OCI-LY3 (cell line): ENCODE measurements at regions not wholly inside any gene's neighbourhood (a gene's known extent, or its start where the extent isn't known, plus 50 kb on each side); places are given as distances from the start of the nearest gene placed in this dataset.

Source experiments
- H2AFZ ChIP-seq: fragments of 200-600, 300-600 bp; shearing (Covaris generic); 2 replicates; pipeline ENCODE4 v1.6.0; 2014; ENCODE audit warnings: antibody characterized with exemption, low read depth, low read length
- H3K27ac ChIP-seq: fragments of 200-600, 300-600 bp; sonication (generic); 2 replicates; pipeline ENCODE4 v1.5.1; 2014; ENCODE audit warnings: mild to moderate bottlenecking, low read length, moderate library complexity, mixed read lengths
- H3K27me3 ChIP-seq: fragments of 200-600, 300-600 bp; sonication (generic); 2 replicates; pipeline ENCODE4 v1.6.1; 2014; ENCODE audit warnings: low read depth, low read length, mixed read lengths
- H3K36me3 ChIP-seq: fragments of 200-600, 300-600 bp; sonication (generic); replicated peaks from 2 replicates; pipeline ENCODE3; 2014; ENCODE audit warnings: low read depth, low read length, mixed read lengths
- H3K4me1 ChIP-seq: fragments of 300-600, 200-600 bp; sonication (generic); 2 replicates; pipeline ENCODE4 v1.6.1; 2014; ENCODE audit warnings: low read length, mixed read lengths
- H3K4me2 ChIP-seq: fragments of 200-600, 300-600 bp; sonication (generic); 2 replicates; pipeline ENCODE4 v1.6.1; 2014; ENCODE audit warnings: low read length, mixed read lengths
- H3K4me3 ChIP-seq: fragments of 300-600, 200-600 bp; sonication (generic); 2 replicates; pipeline ENCODE4 v1.5.1; 2014; ENCODE audit warnings: antibody characterized with exemption, mild to moderate bottlenecking, low read length, moderate library complexity
- H3K79me2 ChIP-seq: fragments of 300-600, 200-600 bp; shearing (Covaris generic); 2 replicates; pipeline ENCODE4 v1.6.1; 2014; ENCODE audit warnings: mild to moderate bottlenecking, low read length, mixed read lengths
- H3K9ac ChIP-seq: fragments of 300-600, 200-600 bp; shearing (Covaris generic); 2 replicates; pipeline ENCODE4 v1.6.0; 2014; ENCODE audit warnings: mild to moderate bottlenecking, low read length, moderate library complexity
- H3K9me3 ChIP-seq: fragments of 200-600, 300-600 bp; shearing (Covaris generic); 2 replicates; pipeline ENCODE4 v1.6.1; 2014; ENCODE audit warnings: low read length, mixed read lengths; ENCODE audit not compliant: insufficient read depth
- H4K20me1 ChIP-seq: fragments of 200-600, 300-600 bp; sonication (generic); 2 replicates; pipeline ENCODE4 v1.6.1; 2016; ENCODE audit warnings: low read length, mixed read lengths; ENCODE audit not compliant: insufficient read depth
- EZH2phosphoT487 ChIP-seq: fragments of 200-600 bp; shearing (Covaris generic); IDR thresholded peaks from 2 replicates; pipeline ENCODE4 v1.6.1; 2018; ENCODE audit warnings: antibody characterized with exemption, mixed run types, low read depth
- TF ChIP-seq, protein P1 (sequence below): fragments of 200-600, 300-600 bp; sonication (generic); IDR thresholded peaks from 2 replicates; pipeline ENCODE4 v1.5.1; 2014; ENCODE audit warnings: antibody characterized with exemption, low read length, low read depth

DNA sequence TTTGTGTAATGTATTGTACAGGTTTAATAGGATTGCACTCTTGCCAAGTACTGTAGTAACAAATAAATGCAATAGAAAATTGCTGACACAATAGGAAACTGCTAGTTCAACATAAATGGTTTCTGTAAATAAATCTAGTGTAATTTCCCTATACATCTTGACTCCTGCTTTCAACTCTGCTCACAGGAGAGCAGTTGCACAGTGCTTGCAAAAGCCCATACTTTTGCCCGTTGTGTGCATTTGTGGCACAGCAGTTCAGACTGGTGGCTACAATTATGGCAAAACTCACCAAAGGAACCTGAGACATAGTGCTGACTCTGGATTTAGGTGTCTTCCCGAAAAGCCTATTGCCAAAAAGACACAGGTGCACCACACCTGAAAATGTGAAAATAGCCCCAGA, 953.3 kb upstream of the SLC35B3 start:
- no peak overlapping the region for H3K27ac ChIP-seq
- no peak overlapping the region for H2AFZ ChIP-seq
- no peak overlapping the region for H3K4me3 ChIP-seq
- no peak overlapping the region for H3K9ac ChIP-seq
- H3K27me3 ChIP-seq, result no peaks in the 10 kb centered on the region
- H3K79me2 ChIP-seq, result no peaks in the 10 kb centered on the region
- TF ChIP-seq, protein P1, sequence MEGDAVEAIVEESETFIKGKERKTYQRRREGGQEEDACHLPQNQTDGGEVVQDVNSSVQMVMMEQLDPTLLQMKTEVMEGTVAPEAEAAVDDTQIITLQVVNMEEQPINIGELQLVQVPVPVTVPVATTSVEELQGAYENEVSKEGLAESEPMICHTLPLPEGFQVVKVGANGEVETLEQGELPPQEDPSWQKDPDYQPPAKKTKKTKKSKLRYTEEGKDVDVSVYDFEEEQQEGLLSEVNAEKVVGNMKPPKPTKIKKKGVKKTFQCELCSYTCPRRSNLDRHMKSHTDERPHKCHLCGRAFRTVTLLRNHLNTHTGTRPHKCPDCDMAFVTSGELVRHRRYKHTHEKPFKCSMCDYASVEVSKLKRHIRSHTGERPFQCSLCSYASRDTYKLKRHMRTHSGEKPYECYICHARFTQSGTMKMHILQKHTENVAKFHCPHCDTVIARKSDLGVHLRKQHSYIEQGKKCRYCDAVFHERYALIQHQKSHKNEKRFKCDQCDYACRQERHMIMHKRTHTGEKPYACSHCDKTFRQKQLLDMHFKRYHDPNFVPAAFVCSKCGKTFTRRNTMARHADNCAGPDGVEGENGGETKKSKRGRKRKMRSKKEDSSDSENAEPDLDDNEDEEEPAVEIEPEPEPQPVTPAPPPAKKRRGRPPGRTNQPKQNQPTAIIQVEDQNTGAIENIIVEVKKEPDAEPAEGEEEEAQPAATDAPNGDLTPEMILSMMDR, result no peak
- no peak for TF ChIP-seq EZH2phosphoT487
- no peaks in the 10 kb centered on the region for H3K9me3 ChIP-seq
- no peak overlapping the region for H3K4me2 ChIP-seq
- H4K20me1 ChIP-seq, result no peaks in the 10 kb centered on the region
- H3K36me3 ChIP-seq, result no peaks in the 10 kb centered on the region
- peaks cover 16% of the 10 kb centered on the region for H3K4me1 ChIP-seq

GRCh38 chr6:9380568-9380967, 945.2 kb upstream of the SLC35B3 start:
- no peaks in the 10 kb centered on the region for H3K79me2 ChIP-seq
- H3K4me3 ChIP-seq, result no peak overlapping the region
- H3K27me3 ChIP-seq, result no peaks in the 10 kb centered on the region
- H4K20me1 ChIP-seq, result no peaks in the 10 kb centered on the region
- H3K4me1 ChIP-seq, result no peaks in the 10 kb centered on the region
- no peak overlapping the region for H3K9ac ChIP-seq
- no peak overlapping the region for H3K4me2 ChIP-seq
- H2AFZ ChIP-seq, result no peak overlapping the region
- no peak for TF ChIP-seq EZH2phosphoT487
- TF ChIP-seq, protein P1, result no peak
- no peaks in the 10 kb centered on the region for H3K36me3 ChIP-seq
- H3K27ac ChIP-seq, result no peak overlapping the region
- no peaks in the 10 kb centered on the region for H3K9me3 ChIP-seq

DNA sequence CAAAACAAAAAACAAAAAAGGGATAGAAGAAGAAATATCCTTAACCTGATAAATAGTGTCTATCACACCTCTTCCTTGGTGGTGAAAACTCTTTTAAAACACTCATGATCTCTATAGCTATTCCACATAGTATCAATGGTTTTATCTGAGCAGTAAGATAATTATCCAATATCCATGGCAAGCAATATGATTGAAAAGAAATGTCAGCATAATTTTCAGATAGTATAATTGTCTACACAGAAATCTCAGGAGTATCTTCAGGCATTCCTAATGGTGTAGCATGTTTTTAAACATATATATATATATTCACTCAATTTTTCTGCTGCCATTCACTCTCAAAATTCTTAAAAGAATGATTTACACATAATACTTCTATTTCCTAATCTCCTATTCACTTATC, 938.0 kb upstream of the SLC35B3 start:
- no peak for TF ChIP-seq EZH2phosphoT487
- TF ChIP-seq, protein P1, result no peak
- Histone ChIP-seq H3K36me3 (no peaks in the 10 kb centered on the region), H4K20me1 (no peaks in the 10 kb centered on the region), H3K9ac (no peak overlapping the region), H3K4me2 (no peak overlapping the region), H3K4me3 (no peak overlapping the region), H3K79me2 (no peaks in the 10 kb centered on the region), H3K4me1 (no peaks in the 10 kb centered on the region), H3K9me3 (no peaks in the 10 kb centered on the region), H3K27me3 (no peaks in the 10 kb centered on the region), H3K27ac (no peak overlapping the region), H2AFZ (no peak overlapping the region)

- Histone ChIP-seq H2AFZ (no peak overlapping the region), H3K4me2 (no peak overlapping the region), H3K27ac (no peak overlapping the region), H3K27me3 (no peaks in the 10 kb centered on the region), H3K79me2 (no peaks in the 10 kb centered on the region), H3K9me3 (no peaks in the 10 kb centered on the region), H3K9ac (no peak overlapping the region), H4K20me1 (no peaks in the 10 kb centered on the region), H3K4me3 (no peak overlapping the region), H3K4me1 (no peaks in the 10 kb centered on the region), H3K36me3 (no peaks in the 10 kb centered on the region)
- TF ChIP-seq, protein P1, result no peak
- no peak for TF ChIP-seq EZH2phosphoT487
Measured at GRCh38 chr6:9370480-9370879, 935.1 kb upstream of the SLC35B3 start.
